ENCODE measurements at regions not wholly inside any gene's neighbourhood (a gene's known extent, or its start where the extent isn't known, plus 50 kb on each side); places are given as distances from the start of the nearest gene placed in this dataset.

GRCh38 chrX:40174854-40175510 lies 77.2 kb upstream of the BCOR start:
- DNase-seq (ENCODE audit: low spot score in 2 of 2), result peak in 1 of 2 donors; percentile 44
- FAIRE-seq, result no peak

GRCh38 chrX:40174001-40174853 lies 76.5 kb upstream of the BCOR start:
- FAIRE-seq (no peak), DNase-seq (ENCODE audit: low spot score in 2 of 2) (no peak)

GRCh38 chrX:40173143-40174000 lies 75.6 kb upstream of the BCOR start:
- DNase-seq (ENCODE audit: low spot score in 2 of 2), result no peak
- FAIRE-seq, result no peak

- no peak for DNase-seq (ENCODE audit: low spot score in 2 of 2)
- no peak for FAIRE-seq
These were observed 74.8 kb upstream of the BCOR start for GRCh38 chrX:40172401-40173142.

- no peak for FAIRE-seq
- no peak for DNase-seq (ENCODE audit: low spot score in 2 of 2)
These were observed 74.0 kb upstream of the BCOR start for GRCh38 chrX:40171513-40172400.

GRCh38 chrX:40170830-40171512 lies 73.2 kb upstream of the BCOR start:
- FAIRE-seq, result no peak
- no peak for DNase-seq (ENCODE audit: low spot score in 2 of 2)

- no peak for DNase-seq (ENCODE audit: low spot score in 2 of 2)
- FAIRE-seq, result no peak
These were observed 71.7 kb upstream of the BCOR start for GRCh38 chrX:40169193-40170101.

GRCh38 chrX:40168480-40169011 lies 70.8 kb upstream of the BCOR start:
- no peak for DNase-seq (ENCODE audit: low spot score in 2 of 2)
- FAIRE-seq, result no peak

- DNase-seq (ENCODE audit: low spot score in 2 of 2) (no peak), FAIRE-seq (no peak)
These were observed 70.2 kb upstream of the BCOR start for GRCh38 chrX:40167850-40168479.

GRCh38 chrX:40167233-40167849 lies 69.6 kb upstream of the BCOR start:
- peak in 1 of 2 donors; percentile 11 for DNase-seq (ENCODE audit: low spot score in 2 of 2)
- FAIRE-seq, result no peak

GRCh38 chrX:40166582-40166981 lies 68.8 kb upstream of the BCOR start:
- DNase-seq (ENCODE audit: low spot score in 2 of 2) (peak in 1 of 2 donors; percentile 14), FAIRE-seq (no peak)

GRCh38 chrX:40165861-40166260 lies 68.1 kb upstream of the BCOR start:
- FAIRE-seq (no peak), DNase-seq (ENCODE audit: low spot score in 2 of 2) (peak in 1 of 2 donors; percentile 9)

GRCh38 chrX:40165206-40165605 lies 67.4 kb upstream of the BCOR start:
- FAIRE-seq (no peak), DNase-seq (ENCODE audit: low spot score in 2 of 2) (no peak)

- FAIRE-seq, result no peak
- no peak for DNase-seq (ENCODE audit: low spot score in 2 of 2)
These were observed 67.0 kb upstream of the BCOR start for GRCh38 chrX:40164751-40165150.

- peak; percentile 78 to 83 for DNase-seq (ENCODE audit: low spot score in 2 of 2)
- no peak for FAIRE-seq
These were observed 60.4 kb upstream of the BCOR start for GRCh38 chrX:40158036-40158706.
